ENCODE measurements at regions not wholly inside any gene's neighbourhood (a gene's known extent, or its start where the extent isn't known, plus 50 kb on each side); places are given as distances from the start of the nearest gene placed in this dataset.

GRCh38 chr7:113283861-113284260, 165.5 kb upstream of the SMIM30 start:
- TF ChIP-seq CTCF (IDR thresholded peaks at IDR 0.05) (no peak), POLR2A (IDR thresholded peaks at IDR 0.05; ENCODE audit: low read depth) (no peak)

Data from esophagus muscularis mucosa (tissue), 3 donors.